Duodenal mucosa (tissue), 2 donors: ENCODE measurements at regions not wholly inside any gene's neighbourhood (a gene's known extent, or its start where the extent isn't known, plus 50 kb on each side); places are given as distances from the start of the nearest gene placed in this dataset.
A peak's percentile ranks its signal among the peaks of the same experiment; 100 is the strongest.
"Not testable (repeated sequence)": the region's sequence is repeated elsewhere in the genome, so short reads cannot be mapped to it uniquely, and the experiment has no call there.

Experiments used
- H3K27ac ChIP-seq: one replicate; pipeline ENCODE4 v1.7.0; 2013; ENCODE audit warnings: low read depth, low read length
- H3K27me3 ChIP-seq, 2 donors: one replicate each; pipeline ENCODE4 v1.7.0; 2013; ENCODE audit warnings: low read length in 2 of 2, control low read depth in 1 of 2; ENCODE audit not compliant: insufficient read depth in 2 of 2, control insufficient read depth in 1 of 2
- H3K36me3 ChIP-seq, 2 donors: one replicate each; pipeline ENCODE4 v1.7.0; 2013; ENCODE audit warnings: low read length in 2 of 2, control low read depth in 1 of 2; ENCODE audit not compliant: insufficient read depth in 2 of 2, control insufficient read depth in 1 of 2
- H3K4me1 ChIP-seq, 2 donors: one replicate each; pipeline ENCODE4 v1.7.0; 2013; ENCODE audit warnings: low read length in 2 of 2, control low read depth in 1 of 2; ENCODE audit not compliant: insufficient read depth in 2 of 2, control insufficient read depth in 1 of 2
- H3K4me3 ChIP-seq, 2 donors: one replicate each; pipeline ENCODE4 v1.7.0; 2013; ENCODE audit warnings: low read length in 2 of 2, low read depth in 1 of 2
- H3K9ac ChIP-seq, 2 donors: one replicate each; pipeline ENCODE4 v1.7.0; 2013; ENCODE audit warnings: low read length in 2 of 2, low read depth in 1 of 2
- H3K9me3 ChIP-seq, 2 donors: one replicate each; pipeline ENCODE4 v1.7.0; 2013; ENCODE audit warnings: low read length in 2 of 2, control low read depth in 1 of 2; ENCODE audit not compliant: control insufficient read depth in 1 of 2

GRCh38 chr7:46600340-46600739 is 679.3 kb upstream of the IGFBP3 start:
- no peak overlapping the region for H3K9ac ChIP-seq
- H3K4me3 ChIP-seq = no peak overlapping the region
- no peak overlapping the region for H3K27ac ChIP-seq

GRCh38 chr7:46594831-46595230 is 673.8 kb upstream of the IGFBP3 start:
- H3K9ac ChIP-seq, H3K36me3 ChIP-seq, H3K4me1 ChIP-seq, H3K27ac ChIP-seq, H3K9me3 ChIP-seq, H3K27me3 ChIP-seq, H3K4me3 ChIP-seq: not testable (repeated sequence)

More at GRCh38 chr7:46600340-46600739, 679.3 kb upstream of the IGFBP3 start:
- Histone ChIP-seq H3K27me3 (no peaks in the 10 kb centered on the region), H3K4me1 (peaks cover 10 to 11% of the 10 kb centered on the region in 2 donors), H3K9me3 (no peaks in the 10 kb centered on the region), H3K36me3 (no peaks in the 10 kb centered on the region)

- not testable (repeated sequence) for H3K36me3 ChIP-seq
Observed at GRCh38 chr7:46590918-46591905, 670.1 kb upstream of the IGFBP3 start.

GRCh38 chr7:46589286-46589685 is 668.2 kb upstream of the IGFBP3 start:
- Histone ChIP-seq H3K27ac (no peak overlapping the region), H3K36me3 (no peaks in the 10 kb centered on the region), H3K9ac (no peak overlapping the region), H3K4me1 (peaks cover 0 to 10% of the 10 kb centered on the region in 2 donors), H3K27me3 (no peaks in the 10 kb centered on the region), H3K9me3 (no peaks in the 10 kb centered on the region), H3K4me3 (no peak overlapping the region)

More at GRCh38 chr7:46590918-46591905, 670.1 kb upstream of the IGFBP3 start:
- H3K4me3 ChIP-seq = peak overlapping the region in 1 of 2 donors; percentile 16
- not testable (repeated sequence) for H3K27me3 ChIP-seq, H3K9ac ChIP-seq, H3K4me1 ChIP-seq, H3K9me3 ChIP-seq, H3K27ac ChIP-seq

- Histone ChIP-seq H3K4me1 (peaks cover 0 to 6% of the 10 kb centered on the region in 2 donors), H3K4me3 (no peak overlapping the region), H3K9ac (no peak overlapping the region), H3K27ac (no peak overlapping the region), H3K36me3 (no peaks in the 10 kb centered on the region), H3K9me3 (no peaks in the 10 kb centered on the region), H3K27me3 (no peaks in the 10 kb centered on the region)
Observed at GRCh38 chr7:46586406-46586805, 665.3 kb upstream of the IGFBP3 start.

GRCh38 chr7:46583656-46584055 is 662.6 kb upstream of the IGFBP3 start:
- Histone ChIP-seq H3K27me3 (no peaks in the 10 kb centered on the region), H3K27ac (no peak overlapping the region), H3K36me3 (no peaks in the 10 kb centered on the region), H3K4me1 (no peaks in the 10 kb centered on the region), H3K9me3 (no peaks in the 10 kb centered on the region), H3K4me3 (no peak overlapping the region), H3K9ac (no peak overlapping the region)

GRCh38 chr7:46581268-46581667 is 660.2 kb upstream of the IGFBP3 start:
- no peak overlapping the region for H3K27ac ChIP-seq
- no peak overlapping the region for H3K4me3 ChIP-seq
- no peaks in the 10 kb centered on the region for H3K36me3 ChIP-seq
- H3K9ac ChIP-seq = no peak overlapping the region
- no peaks in the 10 kb centered on the region for H3K9me3 ChIP-seq
- no peaks in the 10 kb centered on the region for H3K27me3 ChIP-seq
- no peaks in the 10 kb centered on the region for H3K4me1 ChIP-seq

- H3K4me1 ChIP-seq = no peaks in the 10 kb centered on the region
- no peak overlapping the region for H3K9ac ChIP-seq
Observed at GRCh38 chr7:46580766-46581165, 659.7 kb upstream of the IGFBP3 start.

GRCh38 chr7:46577394-46577793 is 656.3 kb upstream of the IGFBP3 start:
- no peak overlapping the region for H3K4me3 ChIP-seq
- H3K27me3 ChIP-seq = no peaks in the 10 kb centered on the region
- no peaks in the 10 kb centered on the region for H3K4me1 ChIP-seq
- H3K9me3 ChIP-seq = no peaks in the 10 kb centered on the region
- H3K9ac ChIP-seq = no peak overlapping the region
- H3K36me3 ChIP-seq = no peaks in the 10 kb centered on the region
- H3K27ac ChIP-seq = no peak overlapping the region

More at GRCh38 chr7:46580766-46581165, 659.7 kb upstream of the IGFBP3 start:
- Histone ChIP-seq H3K9me3 (no peaks in the 10 kb centered on the region), H3K36me3 (no peaks in the 10 kb centered on the region), H3K27ac (no peak overlapping the region), H3K4me3 (no peak overlapping the region), H3K27me3 (no peaks in the 10 kb centered on the region)

GRCh38 chr7:46576950-46577349 is 655.9 kb upstream of the IGFBP3 start:
- Histone ChIP-seq H3K4me3 (no peak overlapping the region), H3K27ac (no peak overlapping the region), H3K27me3 (no peaks in the 10 kb centered on the region), H3K9ac (no peak overlapping the region), H3K9me3 (no peaks in the 10 kb centered on the region), H3K4me1 (no peaks in the 10 kb centered on the region), H3K36me3 (no peaks in the 10 kb centered on the region)
